SKM-1 treated with dmso at 0.1 percent for 144 hours (cell line): ENCODE measurements at regions not wholly inside any gene's neighbourhood (a gene's known extent, or its start where the extent isn't known, plus 50 kb on each side); places are given as distances from the start of the nearest gene placed in this dataset.

Experiments used
- DNase-seq: peaks from one replicate; lab custom pipeline; 2025; ENCODE audit not compliant: unreplicated experiment; lab: John Stamatoyannopoulos, UW

- no peak for DNase-seq
Measured at GRCh38 chr1:157194731-157195520, 56.7 kb upstream of the ETV3 start.

- peak; percentile 80 for DNase-seq
Measured at GRCh38 chr1:157193702-157194391, 55.7 kb upstream of the ETV3 start.

GRCh38 chr1:157193219-157193618 is 55.0 kb upstream of the ETV3 start:
- no peak for DNase-seq

DNA sequence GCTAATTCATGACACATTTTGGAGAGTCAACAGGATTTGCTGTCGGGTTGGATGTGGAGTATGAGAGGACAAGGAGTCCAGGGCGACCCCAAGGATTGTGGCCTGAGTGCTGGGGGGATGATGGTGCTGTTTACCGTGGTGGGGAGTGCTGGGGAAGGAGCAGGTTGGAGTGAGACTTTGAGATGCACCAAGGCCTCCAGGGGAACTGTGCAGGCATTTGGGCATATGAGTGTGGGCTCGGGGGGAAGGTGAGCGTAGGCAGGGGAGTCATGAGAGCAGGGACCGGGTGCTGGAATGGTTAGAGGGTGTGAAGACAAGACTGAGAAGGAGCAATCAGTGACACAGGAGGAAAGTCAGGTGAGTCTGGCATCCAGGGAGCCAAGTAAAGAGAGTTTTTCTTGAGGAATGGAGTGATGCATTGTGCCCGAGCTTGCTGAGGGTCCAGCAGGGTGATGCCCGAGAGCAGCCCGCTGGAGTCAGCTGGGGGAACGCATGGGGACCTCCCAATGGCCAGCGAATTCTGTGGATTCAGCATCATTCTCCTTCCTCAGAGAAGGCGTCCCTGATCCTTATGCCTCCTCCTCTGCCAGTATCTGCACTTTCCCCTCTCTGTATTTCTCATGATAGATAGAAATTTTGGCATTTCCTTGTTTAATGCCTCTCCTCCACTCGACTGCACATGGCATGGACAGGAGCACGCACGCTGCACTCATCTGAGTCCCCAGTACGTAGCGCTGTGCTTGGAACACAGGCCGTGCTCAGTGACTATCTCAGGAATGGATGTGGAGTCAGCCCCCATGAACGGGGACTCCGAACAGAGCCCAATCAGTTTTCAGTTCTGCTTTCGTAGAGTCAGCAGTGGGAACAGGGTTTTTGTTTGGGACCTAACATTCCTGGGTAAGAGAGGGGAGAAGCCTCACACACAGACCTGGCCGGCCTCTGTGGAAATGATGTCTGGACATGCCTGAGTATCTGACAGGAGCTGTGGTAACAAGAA is 52.1 kb upstream of the ETV3 start:
- no peak for DNase-seq

DNA sequence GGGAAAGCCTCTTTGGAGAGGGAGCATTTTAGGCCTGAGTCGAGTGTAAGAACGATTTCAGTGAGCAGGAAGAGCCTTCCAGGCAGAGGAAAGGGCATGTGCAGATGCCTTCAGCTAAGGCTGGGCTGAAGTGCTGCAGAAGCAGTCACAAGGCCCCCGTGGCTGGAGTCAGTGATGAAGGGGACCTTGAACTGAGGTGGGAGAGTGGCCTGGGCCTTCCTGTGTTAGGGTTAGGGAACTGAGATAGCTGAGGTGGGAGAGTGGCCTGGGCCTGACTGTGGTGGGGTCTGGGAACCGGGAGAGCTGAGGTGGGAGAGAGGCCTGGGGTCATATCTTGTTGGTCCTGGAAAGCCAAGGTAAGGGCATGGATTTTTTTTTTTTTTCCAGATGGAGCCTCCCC is 50.9 kb upstream of the ETV3 start:
- no peak for DNase-seq
